GM23338 (cell line): ENCODE measurements at regions not wholly inside any gene's neighbourhood (a gene's known extent, or its start where the extent isn't known, plus 50 kb on each side); places are given as distances from the start of the nearest gene placed in this dataset.

ENCODE experiments used
- CREB1 ChIP-seq: fragments of 250-450 bp; sonication (Bioruptor Pico); IDR thresholded peaks from 2 replicates; pipeline ENCODE4 v1.5.0; 2020; ENCODE audit warnings: low read depth, mild to moderate bottlenecking, moderate library complexity
- CTCF ChIP-seq, 2 experiments: fragments of 200-600 bp in 1 of 2; sonication (generic) in 1 of 2; conservative IDR thresholded peaks; 2 replicates each; pipeline versions ENCODE4 v1.5.1 to v1.6.1; 2016 to 2017; ENCODE audit warnings: antibody characterized with exemption in 2 of 2, low read depth in 2 of 2, mild to moderate bottlenecking in 2 of 2, moderate library complexity in 1 of 2
- EZH2 ChIP-seq: fragments of 200-600 bp; sonication (generic); IDR thresholded peaks from one replicate; pipeline ENCODE4 v1.8.0; 2017; ENCODE audit warnings: antibody characterized with exemption, mild to moderate bottlenecking, low read depth; ENCODE audit not compliant: unreplicated experiment
- EZH2phosphoT487 ChIP-seq: fragments of 200-600 bp; sonication (generic); IDR thresholded peaks from one replicate; pipeline ENCODE4 v1.8.1; 2018; ENCODE audit warnings: antibody characterized with exemption; ENCODE audit not compliant: unreplicated experiment
- JUNB ChIP-seq: IDR thresholded peaks from one replicate; pipeline ENCODE4 v1.6.1; 2016; ENCODE audit warnings: antibody characterized with exemption; ENCODE audit not compliant: unreplicated experiment
- NANOG ChIP-seq: IDR thresholded peaks from 2 replicates; pipeline ENCODE4 v1.6.1; 2016; ENCODE audit warnings: antibody characterized with exemption, borderline replicate concordance
- POLR2AphosphoS5 ChIP-seq: IDR thresholded peaks from 2 replicates; pipeline ENCODE4 v1.6.1; 2016; ENCODE audit warnings: antibody characterized with exemption, low read depth
- STAT1 ChIP-seq: IDR thresholded peaks from one replicate; pipeline ENCODE4 v1.6.1; 2016; ENCODE audit warnings: antibody characterized with exemption; ENCODE audit not compliant: unreplicated experiment
- ZNF114 ChIP-seq: fragments of 250-450 bp; sonication (Bioruptor Pico); IDR thresholded peaks from 2 replicates; pipeline ENCODE4 v1.5.0; 2020; ENCODE audit warnings: mild to moderate bottlenecking, moderate library complexity
- ZNF331 ChIP-seq: fragments of 250-450 bp; sonication (Bioruptor Pico); IDR thresholded peaks from 2 replicates; pipeline ENCODE4 v1.5.0; 2020; ENCODE audit warnings: low read depth, mild to moderate bottlenecking, moderate library complexity
- TF ChIP-seq, protein P1 (sequence below): IDR thresholded peaks from one replicate; pipeline ENCODE4 v1.6.1; 2018; ENCODE audit warnings: antibody characterized with exemption; ENCODE audit not compliant: unreplicated experiment
- TF ChIP-seq, protein P2 (sequence below): IDR thresholded peaks from 2 replicates; pipeline ENCODE4 v1.6.1; 2016; ENCODE audit warnings: antibody characterized with exemption
- TF ChIP-seq, protein P3 (sequence below): fragments of 250-450 bp; sonication (Bioruptor Pico); IDR thresholded peaks from 2 replicates; pipeline ENCODE4 v1.5.0; 2020; ENCODE audit warnings: mild to moderate bottlenecking, moderate library complexity

DNA sequence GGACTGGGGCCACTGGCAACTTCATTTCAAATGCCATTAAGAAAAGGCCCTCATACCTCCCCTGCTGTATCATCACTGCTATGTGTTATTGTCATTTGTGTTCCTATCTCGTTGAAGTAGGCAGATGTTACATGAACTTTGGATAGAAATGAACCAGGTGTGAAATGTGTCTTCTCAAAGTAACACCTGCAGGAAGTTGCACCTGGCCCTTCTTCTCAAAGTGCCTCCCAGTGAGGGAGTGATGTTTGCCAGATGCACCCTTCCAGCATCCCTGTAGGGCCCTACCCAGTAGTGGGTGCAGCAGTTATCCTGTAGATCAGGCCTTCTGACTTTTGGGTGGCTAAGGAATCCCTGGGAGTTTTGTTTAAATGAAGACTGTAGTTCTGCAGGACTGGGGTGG lies 197.7 kb upstream of the CTNNB1 start:
- no peak for TF ChIP-seq CTCF (conservative IDR thresholded peaks at IDR 0.05; ENCODE audit: low read depth in 2 of 2)
- TF ChIP-seq, protein P1, sequence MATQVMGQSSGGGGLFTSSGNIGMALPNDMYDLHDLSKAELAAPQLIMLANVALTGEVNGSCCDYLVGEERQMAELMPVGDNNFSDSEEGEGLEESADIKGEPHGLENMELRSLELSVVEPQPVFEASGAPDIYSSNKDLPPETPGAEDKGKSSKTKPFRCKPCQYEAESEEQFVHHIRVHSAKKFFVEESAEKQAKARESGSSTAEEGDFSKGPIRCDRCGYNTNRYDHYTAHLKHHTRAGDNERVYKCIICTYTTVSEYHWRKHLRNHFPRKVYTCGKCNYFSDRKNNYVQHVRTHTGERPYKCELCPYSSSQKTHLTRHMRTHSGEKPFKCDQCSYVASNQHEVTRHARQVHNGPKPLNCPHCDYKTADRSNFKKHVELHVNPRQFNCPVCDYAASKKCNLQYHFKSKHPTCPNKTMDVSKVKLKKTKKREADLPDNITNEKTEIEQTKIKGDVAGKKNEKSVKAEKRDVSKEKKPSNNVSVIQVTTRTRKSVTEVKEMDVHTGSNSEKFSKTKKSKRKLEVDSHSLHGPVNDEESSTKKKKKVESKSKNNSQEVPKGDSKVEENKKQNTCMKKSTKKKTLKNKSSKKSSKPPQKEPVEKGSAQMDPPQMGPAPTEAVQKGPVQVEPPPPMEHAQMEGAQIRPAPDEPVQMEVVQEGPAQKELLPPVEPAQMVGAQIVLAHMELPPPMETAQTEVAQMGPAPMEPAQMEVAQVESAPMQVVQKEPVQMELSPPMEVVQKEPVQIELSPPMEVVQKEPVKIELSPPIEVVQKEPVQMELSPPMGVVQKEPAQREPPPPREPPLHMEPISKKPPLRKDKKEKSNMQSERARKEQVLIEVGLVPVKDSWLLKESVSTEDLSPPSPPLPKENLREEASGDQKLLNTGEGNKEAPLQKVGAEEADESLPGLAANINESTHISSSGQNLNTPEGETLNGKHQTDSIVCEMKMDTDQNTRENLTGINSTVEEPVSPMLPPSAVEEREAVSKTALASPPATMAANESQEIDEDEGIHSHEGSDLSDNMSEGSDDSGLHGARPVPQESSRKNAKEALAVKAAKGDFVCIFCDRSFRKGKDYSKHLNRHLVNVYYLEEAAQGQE = no peak
- no peak for TF ChIP-seq POLR2AphosphoS5
- TF ChIP-seq EZH2 = no peak
- no peak for TF ChIP-seq EZH2phosphoT487
- TF ChIP-seq ZNF331 (CRISPR knock-in tag) = no peak
- no peak for TF ChIP-seq JUNB
- no peak for TF ChIP-seq ZNF114
- TF ChIP-seq, protein P2, sequence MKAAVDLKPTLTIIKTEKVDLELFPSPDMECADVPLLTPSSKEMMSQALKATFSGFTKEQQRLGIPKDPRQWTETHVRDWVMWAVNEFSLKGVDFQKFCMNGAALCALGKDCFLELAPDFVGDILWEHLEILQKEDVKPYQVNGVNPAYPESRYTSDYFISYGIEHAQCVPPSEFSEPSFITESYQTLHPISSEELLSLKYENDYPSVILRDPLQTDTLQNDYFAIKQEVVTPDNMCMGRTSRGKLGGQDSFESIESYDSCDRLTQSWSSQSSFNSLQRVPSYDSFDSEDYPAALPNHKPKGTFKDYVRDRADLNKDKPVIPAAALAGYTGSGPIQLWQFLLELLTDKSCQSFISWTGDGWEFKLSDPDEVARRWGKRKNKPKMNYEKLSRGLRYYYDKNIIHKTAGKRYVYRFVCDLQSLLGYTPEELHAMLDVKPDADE = no peak
- TF ChIP-seq CREB1 = no peak
- no peak for TF ChIP-seq NANOG
- TF ChIP-seq, protein P3, sequence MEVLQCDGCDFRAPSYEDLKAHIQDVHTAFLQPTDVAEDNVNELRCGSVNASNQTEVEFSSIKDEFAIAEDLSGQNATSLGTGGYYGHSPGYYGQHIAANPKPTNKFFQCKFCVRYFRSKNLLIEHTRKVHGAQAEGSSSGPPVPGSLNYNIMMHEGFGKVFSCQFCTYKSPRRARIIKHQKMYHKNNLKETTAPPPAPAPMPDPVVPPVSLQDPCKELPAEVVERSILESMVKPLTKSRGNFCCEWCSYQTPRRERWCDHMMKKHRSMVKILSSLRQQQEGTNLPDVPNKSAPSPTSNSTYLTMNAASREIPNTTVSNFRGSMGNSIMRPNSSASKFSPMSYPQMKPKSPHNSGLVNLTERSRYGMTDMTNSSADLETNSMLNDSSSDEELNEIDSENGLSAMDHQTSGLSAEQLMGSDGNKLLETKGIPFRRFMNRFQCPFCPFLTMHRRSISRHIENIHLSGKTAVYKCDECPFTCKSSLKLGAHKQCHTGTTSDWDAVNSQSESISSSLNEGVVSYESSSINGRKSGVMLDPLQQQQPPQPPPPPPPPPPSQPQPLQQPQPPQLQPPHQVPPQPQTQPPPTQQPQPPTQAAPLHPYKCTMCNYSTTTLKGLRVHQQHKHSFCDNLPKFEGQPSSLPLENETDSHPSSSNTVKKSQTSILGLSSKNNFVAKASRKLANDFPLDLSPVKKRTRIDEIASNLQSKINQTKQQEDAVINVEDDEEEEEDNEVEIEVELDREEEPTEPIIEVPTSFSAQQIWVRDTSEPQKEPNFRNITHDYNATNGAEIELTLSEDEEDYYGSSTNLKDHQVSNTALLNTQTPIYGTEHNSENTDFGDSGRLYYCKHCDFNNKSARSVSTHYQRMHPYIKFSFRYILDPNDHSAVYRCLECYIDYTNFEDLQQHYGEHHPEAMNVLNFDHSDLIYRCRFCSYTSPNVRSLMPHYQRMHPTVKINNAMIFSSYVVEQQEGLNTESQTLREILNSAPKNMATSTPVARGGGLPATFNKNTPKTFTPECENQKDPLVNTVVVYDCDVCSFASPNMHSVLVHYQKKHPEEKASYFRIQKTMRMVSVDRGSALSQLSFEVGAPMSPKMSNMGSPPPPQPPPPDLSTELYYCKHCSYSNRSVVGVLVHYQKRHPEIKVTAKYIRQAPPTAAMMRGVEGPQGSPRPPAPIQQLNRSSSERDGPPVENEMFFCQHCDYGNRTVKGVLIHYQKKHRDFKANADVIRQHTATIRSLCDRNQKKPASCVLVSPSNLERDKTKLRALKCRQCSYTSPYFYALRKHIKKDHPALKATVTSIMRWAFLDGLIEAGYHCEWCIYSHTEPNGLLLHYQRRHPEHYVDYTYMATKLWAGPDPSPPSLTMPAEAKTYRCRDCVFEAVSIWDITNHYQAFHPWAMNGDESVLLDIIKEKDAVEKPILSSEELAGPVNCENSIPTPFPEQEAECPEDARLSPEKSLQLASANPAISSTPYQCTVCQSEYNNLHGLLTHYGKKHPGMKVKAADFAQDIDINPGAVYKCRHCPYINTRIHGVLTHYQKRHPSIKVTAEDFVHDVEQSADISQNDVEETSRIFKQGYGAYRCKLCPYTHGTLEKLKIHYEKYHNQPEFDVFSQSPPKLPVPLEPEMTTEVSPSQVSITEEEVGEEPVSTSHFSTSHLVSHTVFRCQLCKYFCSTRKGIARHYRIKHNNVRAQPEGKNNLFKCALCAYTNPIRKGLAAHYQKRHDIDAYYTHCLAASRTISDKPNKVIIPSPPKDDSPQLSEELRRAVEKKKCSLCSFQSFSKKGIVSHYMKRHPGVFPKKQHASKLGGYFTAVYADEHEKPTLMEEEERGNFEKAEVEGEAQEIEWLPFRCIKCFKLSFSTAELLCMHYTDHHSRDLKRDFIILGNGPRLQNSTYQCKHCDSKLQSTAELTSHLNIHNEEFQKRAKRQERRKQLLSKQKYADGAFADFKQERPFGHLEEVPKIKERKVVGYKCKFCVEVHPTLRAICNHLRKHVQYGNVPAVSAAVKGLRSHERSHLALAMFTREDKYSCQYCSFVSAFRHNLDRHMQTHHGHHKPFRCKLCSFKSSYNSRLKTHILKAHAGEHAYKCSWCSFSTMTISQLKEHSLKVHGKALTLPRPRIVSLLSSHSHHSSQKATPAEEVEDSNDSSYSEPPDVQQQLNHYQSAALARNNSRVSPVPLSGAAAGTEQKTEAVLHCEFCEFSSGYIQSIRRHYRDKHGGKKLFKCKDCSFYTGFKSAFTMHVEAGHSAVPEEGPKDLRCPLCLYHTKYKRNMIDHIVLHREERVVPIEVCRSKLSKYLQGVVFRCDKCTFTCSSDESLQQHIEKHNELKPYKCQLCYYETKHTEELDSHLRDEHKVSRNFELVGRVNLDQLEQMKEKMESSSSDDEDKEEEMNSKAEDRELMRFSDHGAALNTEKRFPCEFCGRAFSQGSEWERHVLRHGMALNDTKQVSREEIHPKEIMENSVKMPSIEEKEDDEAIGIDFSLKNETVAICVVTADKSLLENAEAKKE = no peak
- TF ChIP-seq STAT1 = no peak
